ENCODE measurements at regions not wholly inside any gene's neighbourhood (a gene's known extent, or its start where the extent isn't known, plus 50 kb on each side); places are given as distances from the start of the nearest gene placed in this dataset.
"Not testable (repeated sequence)": the region's sequence is repeated elsewhere in the genome, so short reads cannot be mapped to it uniquely, and the experiment has no call there.

DNA sequence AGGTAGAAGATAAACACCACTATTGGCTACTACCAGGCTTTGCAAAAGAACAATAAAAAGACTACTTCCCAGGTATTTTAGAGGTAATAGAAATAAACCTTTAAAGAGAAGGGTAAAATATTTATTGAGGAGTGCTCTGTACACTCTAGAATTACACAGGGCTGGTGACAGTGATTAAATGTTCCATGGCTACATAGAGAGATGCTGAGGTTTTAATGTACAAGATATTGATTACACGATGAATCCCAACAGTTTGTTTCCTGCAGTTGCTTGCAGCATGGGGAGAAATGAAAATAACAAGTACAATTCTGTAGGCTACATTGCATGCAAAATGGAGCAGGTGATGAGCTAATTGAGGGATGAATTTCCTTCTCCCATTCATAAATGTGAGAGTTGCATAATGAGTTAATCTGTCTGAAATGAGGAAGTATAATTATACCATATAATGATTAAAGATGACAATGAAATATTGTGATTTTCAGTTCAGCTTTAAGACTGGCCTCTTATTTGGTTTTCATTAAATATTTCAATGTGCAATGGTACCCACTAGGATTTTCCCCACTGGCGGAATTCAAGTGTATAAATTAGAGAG lies 266.1 kb downstream of the SOCS6 start:
- ATAC-seq: no peak
- intact Hi-C loops (cut with micrococcal nuclease): no loop called here
- no peak for DNase-seq

DNA sequence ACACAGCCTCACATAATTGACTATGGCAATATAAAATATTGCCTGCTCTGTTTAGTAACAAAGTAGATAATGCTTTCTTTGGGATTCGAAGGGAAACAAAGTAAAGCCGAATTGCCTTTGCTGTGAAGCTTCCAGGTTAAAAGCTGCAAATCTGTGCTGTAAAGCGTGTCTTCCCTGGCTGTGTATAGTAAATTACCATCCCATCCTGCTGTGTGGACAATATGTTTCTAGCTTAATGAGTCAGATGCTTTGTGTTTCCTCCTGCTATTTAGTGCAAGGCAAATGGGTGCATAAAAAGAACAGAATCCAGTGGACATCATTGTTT lies 265.1 kb downstream of the SOCS6 start:
- DNase-seq (no peak), ATAC-seq (no peak)
- intact Hi-C loops (cut with micrococcal nuclease): no loop called here

DNA sequence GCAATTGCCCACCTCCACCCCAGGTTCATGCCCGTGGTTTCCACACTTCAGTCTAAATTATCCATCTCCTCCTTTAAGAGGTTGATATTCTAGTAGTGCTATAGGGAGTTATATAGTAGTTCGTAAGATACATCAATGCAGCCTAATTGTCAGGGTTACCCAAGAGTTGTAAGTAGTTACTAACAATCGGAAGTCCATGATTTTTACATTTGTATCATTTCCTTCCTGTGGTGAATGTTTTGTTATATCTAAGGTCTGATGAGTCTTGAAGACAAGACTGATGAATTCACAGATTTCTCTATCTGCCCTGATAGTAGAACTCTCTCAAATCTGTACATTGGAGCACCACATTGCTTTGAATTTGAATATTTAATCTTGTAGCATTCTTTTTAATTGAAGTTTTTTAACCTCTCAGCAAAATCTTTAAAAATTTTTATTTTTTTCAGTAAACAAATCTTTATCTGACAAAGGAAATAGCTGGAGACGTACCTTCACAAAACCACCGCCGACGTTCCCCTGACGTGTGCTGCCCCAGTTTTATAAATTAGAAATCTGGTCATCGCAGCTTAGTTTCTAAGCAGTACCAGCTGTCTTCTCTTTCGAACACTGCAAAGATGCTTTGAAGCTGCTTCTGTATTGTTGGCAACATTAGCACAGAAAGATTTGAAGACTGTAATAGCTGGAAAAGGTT lies 264.5 kb downstream of the SOCS6 start:
- intact Hi-C loops (cut with micrococcal nuclease): no loop called here
- ATAC-seq (no peak), DNase-seq (no peak)

DNA sequence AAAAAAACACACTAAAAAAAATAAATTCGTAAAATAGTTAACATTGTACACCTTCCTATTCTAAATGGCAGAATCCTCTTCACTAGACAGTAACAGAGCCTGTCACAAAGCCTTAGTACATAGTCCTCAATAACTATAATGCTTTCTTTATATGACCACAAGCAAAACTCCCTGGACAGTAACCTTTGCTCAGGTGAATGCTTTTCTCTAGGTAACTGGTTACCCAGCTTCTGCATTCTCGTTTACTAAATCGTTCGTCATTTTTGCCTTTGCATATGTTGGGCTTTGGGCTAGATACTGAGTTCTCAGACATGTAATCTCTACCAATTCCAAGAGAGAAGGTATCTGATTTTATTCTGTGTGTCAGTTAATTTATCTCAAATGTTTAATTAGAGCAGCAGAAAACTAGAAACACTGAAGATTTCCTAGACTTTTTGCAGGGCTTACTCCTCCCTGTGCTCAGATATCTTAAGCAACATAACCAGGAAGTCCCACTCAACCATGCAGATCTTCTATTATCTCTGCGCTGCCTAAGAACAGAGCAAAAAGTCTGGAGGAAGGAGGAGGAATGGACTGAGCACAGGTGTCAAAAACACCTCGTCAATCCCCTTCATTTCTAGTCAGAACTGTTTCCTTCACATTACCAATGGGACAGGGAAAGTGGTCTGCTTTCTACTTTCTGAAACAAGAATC lies 247.7 kb downstream of the SOCS6 start:
- ATAC-seq (no peak), DNase-seq (no peak)
- intact Hi-C loops (cut with micrococcal nuclease): no loop called here

DNA sequence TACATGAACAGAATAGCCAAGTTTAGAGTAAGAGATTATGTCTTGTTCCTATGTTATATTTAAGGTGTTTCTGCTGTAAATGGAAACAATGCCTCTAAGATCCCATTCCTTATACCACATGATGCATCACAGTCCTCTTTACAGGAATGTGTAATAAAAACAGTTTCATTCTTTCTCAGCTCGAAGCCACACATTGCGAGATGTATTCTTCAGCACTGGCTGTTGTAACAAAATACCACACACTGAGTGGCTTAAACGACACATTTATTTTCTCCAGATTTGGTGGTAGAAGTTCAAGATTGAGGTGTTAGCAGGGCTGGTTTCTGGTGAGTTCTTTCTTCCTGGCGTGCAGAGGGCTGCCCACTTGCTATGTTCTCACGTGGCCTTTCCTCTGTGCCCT lies 246.2 kb downstream of the SOCS6 start:
- no peak for ATAC-seq
- intact Hi-C loops (cut with micrococcal nuclease): no loop called here

DNA sequence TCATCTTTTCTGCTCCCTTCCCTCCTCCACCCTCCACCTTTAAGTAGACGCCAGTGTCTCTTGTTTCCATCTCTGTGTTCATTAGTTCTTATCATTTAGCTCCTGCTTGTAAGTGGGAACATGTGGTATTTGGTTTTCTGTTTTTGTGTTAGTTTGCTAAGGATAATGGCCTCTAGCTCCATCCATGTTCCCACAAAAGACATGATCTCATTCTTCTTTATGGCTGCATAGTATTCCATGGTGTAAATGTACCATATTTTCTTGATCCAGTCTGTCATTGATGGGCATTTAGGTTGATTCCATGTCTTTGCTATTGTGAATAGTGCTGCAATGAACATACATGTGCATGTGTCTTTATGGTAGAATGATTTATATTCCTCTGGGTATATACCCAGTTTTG lies 236.5 kb downstream of the SOCS6 start:
- intact Hi-C loops (cut with micrococcal nuclease); DNase-seq; ATAC-seq: not testable (repeated sequence)

More for the DNA sequence above, 246.2 kb downstream of the SOCS6 start:
- no peak for DNase-seq

DNA sequence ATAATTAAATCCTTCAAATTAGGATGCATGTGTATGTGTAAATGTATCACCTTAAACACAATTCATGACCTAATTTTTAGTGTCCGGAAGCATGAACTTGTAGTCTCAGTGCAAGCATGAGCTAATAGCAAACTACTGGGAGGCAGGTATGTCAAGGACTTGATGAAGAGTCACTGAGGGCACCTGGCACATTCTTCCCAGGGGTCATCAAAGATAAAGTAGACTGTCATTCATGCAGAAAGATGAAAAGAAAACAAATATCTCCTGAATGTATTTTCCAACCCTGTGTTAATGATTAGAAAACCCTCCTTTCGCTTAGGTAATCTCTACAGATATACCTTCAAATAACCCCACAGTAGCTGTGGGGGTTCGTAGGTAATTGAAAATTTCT lies 234.9 kb downstream of the SOCS6 start:
- intact Hi-C loops (cut with micrococcal nuclease): no loop called here
- ATAC-seq (no peak), DNase-seq (no peak)

DNA sequence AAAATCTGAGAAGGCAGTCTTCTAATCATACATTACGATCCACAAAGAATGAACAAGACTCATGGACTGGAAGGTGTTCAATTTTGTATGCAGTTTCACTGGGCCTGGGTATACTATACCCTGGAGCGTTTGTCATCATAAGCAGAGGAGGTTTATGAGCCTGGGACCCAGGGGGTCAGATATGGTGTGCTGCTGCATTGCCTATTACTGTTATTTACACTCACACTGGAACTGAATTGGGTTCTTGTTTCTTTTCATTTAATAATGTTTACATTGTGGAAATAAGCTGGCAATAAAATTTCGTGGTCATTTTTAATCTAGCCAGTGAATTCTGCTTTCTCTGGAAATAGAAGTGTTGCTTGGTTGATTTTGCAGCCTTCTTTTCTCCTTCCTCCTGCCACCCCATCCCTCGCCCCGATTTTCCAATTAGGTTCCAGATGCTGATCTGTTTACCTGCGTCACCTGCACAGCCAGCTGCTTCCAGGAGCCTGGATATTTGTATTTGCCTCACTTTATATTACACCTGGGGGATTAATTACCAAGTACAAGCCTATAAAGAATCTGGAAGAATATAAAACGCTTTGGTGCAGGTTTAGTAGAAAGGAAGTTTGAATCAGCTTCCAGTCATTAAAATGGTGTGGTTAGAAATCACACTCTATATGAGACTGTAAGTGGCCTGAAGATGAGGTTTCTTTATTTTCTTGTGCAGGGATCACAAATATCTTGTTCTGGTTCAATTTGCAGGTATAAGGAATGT lies 234.4 kb downstream of the SOCS6 start:
- DNase-seq (no peak), ATAC-seq (no peak)
- intact Hi-C loops (cut with micrococcal nuclease): no loop called here

DNA sequence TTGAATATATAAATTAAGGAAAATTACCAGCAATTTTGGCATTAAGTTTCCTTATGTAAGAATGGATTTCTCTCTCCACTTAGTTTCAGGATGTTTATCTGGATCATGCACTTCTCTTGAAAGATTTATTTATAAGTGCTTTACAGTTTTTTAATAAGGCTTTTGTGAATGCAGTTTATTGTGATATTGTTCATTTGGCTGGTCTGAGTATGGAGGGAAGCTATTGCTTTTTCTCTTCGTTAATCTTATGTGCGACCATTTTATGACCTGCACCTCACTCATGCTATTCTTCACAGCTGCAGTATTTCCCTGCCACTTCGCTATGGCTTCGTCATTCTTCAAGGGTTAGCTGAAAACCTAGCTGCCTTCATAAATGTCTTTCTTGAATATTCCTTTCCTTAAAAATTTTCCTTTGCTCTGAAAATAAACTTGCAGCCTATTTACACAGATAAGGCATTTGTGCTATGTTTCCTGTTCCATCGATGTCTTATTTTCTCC lies 233.4 kb downstream of the SOCS6 start:
- DNase-seq (no peak), ATAC-seq (no peak)
- intact Hi-C loops (cut with micrococcal nuclease): no loop called here

DNA sequence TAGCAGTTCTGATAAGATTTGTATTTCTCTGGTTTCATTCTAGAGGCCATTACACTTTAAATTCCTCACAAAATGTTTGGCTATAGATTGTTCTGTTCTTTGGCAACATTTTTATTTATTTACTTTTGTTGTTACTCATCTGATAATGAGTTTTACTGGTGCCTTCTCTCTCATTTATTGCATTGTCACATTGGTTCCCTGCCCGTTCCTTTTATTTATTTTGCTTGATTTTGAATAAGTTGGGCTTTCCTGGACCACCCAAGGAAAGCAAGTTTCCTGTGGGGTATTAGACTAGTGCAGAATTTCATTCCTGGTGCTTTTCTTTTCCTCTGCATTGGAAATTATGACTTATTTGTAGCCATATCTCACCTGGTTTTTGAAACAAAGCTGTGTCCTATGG lies 232.0 kb downstream of the SOCS6 start:
- ATAC-seq (no peak), DNase-seq (no peak)
- intact Hi-C loops (cut with micrococcal nuclease): no loop called here

DNA sequence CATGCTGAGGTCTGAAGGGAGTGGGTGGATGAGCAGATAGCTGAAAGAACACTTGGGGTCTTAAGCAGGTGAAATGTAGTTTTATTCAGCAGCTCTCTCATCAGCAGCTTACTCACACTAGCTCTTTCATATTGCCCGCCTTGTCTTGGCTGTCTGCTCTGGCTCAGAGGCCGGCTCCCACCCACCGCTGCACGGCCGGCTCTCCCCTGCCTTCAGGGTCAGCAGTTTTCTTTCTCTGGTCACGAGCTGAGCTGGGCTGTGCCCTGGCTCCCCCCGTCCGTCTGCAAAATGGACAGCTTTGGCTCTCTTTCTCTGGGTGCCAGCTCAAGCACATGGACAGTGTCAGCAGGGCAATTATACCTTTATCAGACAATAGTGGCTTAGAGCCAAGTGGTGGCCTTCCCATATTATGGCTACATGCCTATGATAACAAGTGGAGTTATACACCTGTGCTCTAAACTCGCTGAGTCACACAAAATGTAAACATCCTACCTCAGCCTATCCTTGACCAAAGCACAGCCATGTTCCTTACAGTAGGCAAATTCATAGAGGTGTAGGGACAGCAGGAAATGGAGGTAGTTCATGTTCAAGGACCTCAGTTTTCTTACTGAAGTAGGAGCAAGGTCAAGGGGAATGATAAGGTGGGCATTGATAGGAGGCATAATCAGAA lies 224.8 kb downstream of the SOCS6 start:
- no peak for DNase-seq
- ATAC-seq: no peak
- intact Hi-C loops (cut with micrococcal nuclease): no loop called here

DNA sequence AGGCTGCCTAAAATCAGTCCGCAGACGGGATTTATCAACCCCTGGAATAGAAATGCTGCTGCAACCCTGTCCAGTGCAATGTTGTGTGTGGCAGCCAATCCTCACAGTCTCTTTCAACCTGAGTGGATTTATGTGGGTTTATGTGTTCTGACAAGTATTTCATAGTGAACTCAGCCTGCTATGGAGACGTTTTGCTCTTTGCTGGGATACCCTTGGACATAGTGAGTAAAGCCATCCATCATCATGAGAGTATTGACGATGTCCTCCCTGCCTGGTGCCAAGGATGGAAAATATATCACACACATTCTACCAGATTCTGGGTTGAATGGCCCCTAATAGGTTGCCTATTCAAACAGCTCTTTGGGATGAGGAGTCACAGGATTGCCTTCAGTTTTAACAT lies 219.1 kb downstream of the SOCS6 start:
- intact Hi-C loops (cut with micrococcal nuclease): no loop called here
- DNase-seq (no peak), ATAC-seq (no peak)

DNA sequence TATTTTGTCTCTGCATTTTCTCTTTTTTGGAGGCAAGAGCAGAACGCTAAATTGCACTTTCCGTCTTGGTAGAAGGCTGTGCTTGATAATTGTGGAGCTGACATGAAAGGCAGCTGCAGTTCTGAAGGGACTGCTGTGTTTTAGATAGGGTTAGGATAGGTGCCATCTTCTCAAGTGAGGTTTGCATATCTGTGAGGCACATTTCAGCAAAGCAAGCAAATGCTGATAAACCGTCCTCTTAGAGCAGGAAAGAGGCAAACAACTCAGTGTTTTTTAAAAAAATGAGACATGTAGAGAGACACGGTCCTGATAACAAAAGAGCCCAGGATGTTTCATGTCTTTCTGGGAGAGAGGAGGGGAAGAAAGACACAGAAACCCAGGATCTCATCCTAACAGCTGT lies 217.7 kb downstream of the SOCS6 start:
- ATAC-seq: no peak
- DNase-seq: no peak
- intact Hi-C loops (cut with micrococcal nuclease): no loop called here

DNA sequence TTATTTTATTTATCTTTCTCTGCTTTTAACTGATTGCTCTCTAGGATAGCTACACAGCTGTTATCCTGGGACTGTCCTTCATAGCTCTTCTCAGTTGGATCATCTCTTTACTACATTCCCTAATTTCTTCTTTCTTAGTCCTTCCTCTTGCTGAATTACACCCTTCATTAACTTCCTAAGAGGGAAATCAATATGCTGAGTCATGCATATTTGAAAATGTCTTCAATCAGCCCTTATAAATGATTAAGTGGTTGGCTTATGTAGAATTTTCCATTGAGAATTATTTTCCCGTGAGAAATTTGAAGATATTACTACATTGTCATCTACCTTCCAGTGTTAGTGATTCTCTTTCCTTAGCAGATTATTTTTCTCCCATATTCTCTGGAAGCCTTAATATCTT lies 214.2 kb downstream of the SOCS6 start:
- intact Hi-C loops (cut with micrococcal nuclease): no loop called here
- DNase-seq (no peak), ATAC-seq (no peak)

DNA sequence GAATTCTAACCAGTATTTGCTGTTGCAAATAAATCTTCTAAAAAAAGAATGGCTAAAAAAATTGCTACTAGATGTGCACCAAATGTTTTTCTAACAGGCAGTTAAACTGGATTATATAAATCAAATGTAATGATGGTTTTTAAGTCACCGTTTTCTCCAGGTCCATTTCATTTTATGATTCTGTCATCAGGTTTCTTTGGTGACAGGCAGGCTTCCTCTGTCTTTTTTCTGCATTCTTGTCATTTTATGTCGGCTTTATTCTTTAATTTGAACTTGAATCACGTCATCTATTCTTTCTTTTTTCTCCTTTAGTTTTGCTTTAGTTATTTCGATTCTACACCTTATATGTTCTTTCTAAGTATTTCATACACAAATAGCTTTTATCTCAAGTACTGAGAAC lies 212.5 kb downstream of the SOCS6 start:
- no peak for ATAC-seq
- DNase-seq: no peak
- intact Hi-C loops (cut with micrococcal nuclease): no loop called here

DNA sequence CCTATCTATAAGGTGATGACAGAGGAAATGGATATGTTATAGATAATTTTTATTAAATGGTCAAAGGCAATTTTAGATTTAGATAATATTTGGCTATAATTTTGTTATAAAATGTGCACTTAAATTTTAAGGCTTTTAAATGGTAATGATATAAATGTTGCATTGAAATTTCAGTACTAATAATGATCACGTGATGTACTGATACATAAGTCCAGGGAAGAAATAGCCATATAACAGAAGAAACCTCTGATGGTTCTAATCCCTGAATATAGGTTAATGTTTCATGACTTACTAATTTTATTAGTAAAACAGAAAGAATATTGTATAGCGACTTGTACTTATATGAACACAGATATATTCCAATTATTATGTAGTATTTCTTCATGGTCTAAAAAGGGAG lies 211.9 kb downstream of the SOCS6 start:
- intact Hi-C loops (cut with micrococcal nuclease): no loop called here
- ATAC-seq (no peak), DNase-seq (no peak)

DNA sequence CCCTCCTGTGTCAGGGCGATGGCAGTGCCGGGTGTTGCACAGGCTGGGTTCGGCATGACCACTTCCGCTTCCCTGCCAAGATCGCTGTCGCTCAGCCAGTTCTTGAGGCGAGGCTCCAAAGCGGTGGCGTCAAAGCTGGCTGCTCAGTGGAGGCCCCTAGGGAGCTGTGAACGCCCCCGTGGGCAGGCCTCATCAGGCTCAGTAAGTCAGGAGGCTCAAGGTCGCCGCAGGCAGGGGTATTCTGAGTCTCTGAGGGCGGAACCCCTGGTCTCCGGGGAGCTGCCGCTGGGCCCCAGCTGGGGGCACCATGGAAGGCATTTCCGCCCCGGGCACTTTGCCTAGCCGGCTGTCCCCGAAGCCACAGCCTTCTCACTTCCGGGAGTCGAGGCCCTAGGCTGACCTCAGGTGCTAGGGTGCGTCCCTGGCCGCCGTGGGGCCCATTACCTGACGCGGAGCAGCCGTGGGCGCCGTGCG lies 210.4 kb downstream of the SOCS6 start:
- DNase-seq (no peak), ATAC-seq (no peak)

DNA sequence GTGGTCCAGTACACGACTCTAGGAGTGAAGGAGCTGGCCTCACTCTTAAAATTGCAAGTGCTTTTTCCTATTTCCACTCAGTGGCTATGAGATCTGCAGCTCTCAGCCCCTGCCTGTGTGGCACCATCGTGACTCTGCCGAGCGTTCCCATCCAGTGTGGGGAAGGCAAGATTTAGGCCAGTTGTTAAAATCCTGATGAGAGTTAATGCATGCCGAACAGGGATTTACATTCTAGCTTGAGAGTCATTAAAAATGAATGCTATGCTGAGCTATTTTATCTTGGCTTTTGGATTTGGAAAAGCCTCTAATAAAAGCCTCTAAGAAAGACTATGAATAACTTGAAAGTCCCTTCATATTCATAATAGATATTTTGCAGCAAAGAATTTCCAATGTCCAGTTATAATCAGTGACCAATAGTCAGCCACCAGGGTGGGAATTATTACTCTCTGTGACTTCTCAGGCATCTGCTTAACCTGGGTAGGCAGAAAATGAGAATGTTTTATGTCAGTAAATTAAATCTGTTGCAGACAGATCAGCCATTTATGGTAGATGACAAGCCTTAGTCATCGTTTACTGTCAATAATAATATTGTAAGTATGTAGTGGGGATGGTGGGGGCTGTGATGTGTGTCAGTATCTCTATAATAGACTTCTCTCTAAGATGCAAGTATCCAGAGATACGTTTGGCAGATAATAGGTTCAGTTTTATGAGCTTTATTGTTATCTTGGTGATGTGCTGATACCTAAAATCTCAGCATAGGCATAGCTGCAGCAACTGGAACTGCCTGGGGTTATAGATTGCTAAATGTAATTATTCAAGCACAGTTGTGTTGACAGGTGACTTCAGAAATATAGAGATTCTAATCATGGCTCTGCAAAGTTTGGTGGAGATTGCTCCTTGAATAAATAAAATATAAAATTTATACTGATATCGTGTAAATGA lies 207.8 kb downstream of the SOCS6 start:
- intact Hi-C loops (cut with micrococcal nuclease): no loop called here
- ATAC-seq: no peak
- DNase-seq: no peak

More for the DNA sequence above, 210.4 kb downstream of the SOCS6 start:
- intact Hi-C loops (cut with micrococcal nuclease): no loop called here
